ENCODE measurements at regions not wholly inside any gene's neighbourhood (a gene's known extent, or its start where the extent isn't known, plus 50 kb on each side); places are given as distances from the start of the nearest gene placed in this dataset.
"Not testable (repeated sequence)": the region's sequence is repeated elsewhere in the genome, so short reads cannot be mapped to it uniquely, and the experiment has no call there.

DNA sequence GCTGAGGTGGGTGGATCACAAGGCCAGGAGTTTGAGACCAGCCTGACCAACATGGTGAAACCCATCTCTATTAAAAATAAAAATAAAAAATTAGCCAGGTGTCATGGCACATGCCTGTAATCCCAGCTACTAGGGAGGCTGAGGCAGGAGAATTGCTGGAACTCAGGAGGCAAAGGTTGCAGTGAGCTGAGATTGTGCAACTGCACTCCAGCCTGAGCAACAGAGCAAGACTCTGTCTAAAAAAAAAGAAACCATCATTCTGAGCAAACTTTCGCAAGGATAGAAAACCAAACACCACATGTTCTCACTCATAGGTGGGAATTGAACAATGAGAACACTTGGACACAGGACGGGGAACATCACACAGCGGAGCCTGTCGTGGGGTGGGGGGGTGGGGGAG lies 126.4 kb downstream of the MPP7 start:
- not testable (repeated sequence) for H3K27me3 ChIP-seq (ENCODE audit: control insufficient read depth in 4 of 4, insufficient read depth in 4 of 4, low read length in 3 of 4); DNase-seq (ENCODE audit: low spot score); H3K9me3 ChIP-seq (ENCODE audit: control insufficient read depth in 4 of 4, low read length in 3 of 4); H3K9ac ChIP-seq (ENCODE audit: low read depth in 1 of 2, low read length in 2 of 2); H3K4me3 ChIP-seq (ENCODE audit: low read depth in 1 of 3, low read length in 3 of 3); H3K27ac ChIP-seq (ENCODE audit: low read depth in 1 of 2, low read length in 2 of 2); H3K36me3 ChIP-seq (ENCODE audit: control insufficient read depth in 4 of 4, insufficient read depth in 3 of 4, low read depth in 1 of 4, low read length in 3 of 4)
- WGBS, result 35% methylated on average over 4 of the region's 4 CpGs
- H3K4me1 ChIP-seq (ENCODE audit: control insufficient read depth in 4 of 4, insufficient read depth in 4 of 4, low read length in 3 of 4), result peaks cover 9 to 26% (median 10%) of the 10 kb centered on the region in 4 donors
- TF ChIP-seq HNF4G (IDR thresholded peaks at IDR 0.05) (peak; percentile 11), JUND (IDR thresholded peaks at IDR 0.05) (peak in 1 of 2 donors; percentile 39), RXRA (IDR thresholded peaks at IDR 0.05) (peak; percentile 21 to 34), YY1 (IDR thresholded peaks at IDR 0.05) (peak; percentile 27), RAD21 (IDR thresholded peaks at IDR 0.05) (peak in 1 of 2 donors; percentile 19), HNF4A (conservative IDR thresholded peaks at IDR 0.05) (peak; percentile 70 to 73), SP1 (IDR thresholded peaks at IDR 0.05) (peak; percentile 21)

DNA sequence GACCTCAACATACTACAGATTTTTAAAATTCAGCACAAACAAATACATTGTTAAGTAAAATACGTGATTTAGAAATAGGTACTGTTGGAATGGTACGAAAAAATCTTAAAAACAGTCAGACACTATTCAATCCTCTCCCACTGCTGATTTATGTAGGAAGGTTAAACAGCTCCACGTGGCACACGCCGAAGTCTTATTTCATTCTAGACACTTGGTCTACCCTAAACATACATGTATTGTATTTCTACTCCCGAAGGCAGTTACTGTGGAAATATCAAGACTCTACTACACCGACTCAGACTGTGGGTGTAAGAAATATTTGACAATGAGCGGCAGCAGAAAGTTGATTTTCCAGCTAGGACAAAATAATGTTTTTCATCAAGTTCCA lies 130.6 kb downstream of the MPP7 start:
- no peaks in the 10 kb centered on the region for H3K27me3 ChIP-seq (ENCODE audit: control insufficient read depth in 4 of 4, insufficient read depth in 4 of 4, low read length in 3 of 4)
- H3K9ac ChIP-seq (ENCODE audit: low read depth in 1 of 2, low read length in 2 of 2), result peak overlapping the region in 1 of 2 donors; percentile 33
- no peak overlapping the region for H3K4me3 ChIP-seq (ENCODE audit: low read depth in 1 of 3, low read length in 3 of 3)
- H3K36me3 ChIP-seq (ENCODE audit: control insufficient read depth in 4 of 4, insufficient read depth in 3 of 4, low read depth in 1 of 4, low read length in 3 of 4), result no peaks in the 10 kb centered on the region
- WGBS, result 84% methylated on average over 8 of the region's 8 CpGs
- DNase-seq (ENCODE audit: low spot score), result no peak
- H3K27ac ChIP-seq (ENCODE audit: low read depth in 1 of 2, low read length in 2 of 2), result peak overlapping the region; percentile 69 to 98
- H3K4me1 ChIP-seq (ENCODE audit: control insufficient read depth in 4 of 4, insufficient read depth in 4 of 4, low read length in 3 of 4), result peaks cover 3 to 16% (median 8%) of the 10 kb centered on the region in 4 donors
- no peaks in the 10 kb centered on the region for H3K9me3 ChIP-seq (ENCODE audit: control insufficient read depth in 4 of 4, low read length in 3 of 4)
- no peak for TF ChIP-seq FOXA2 (IDR thresholded peaks at IDR 0.05)
- TF ChIP-seq FOXA1 (IDR thresholded peaks at IDR 0.05), result no peak
- no peak for TF ChIP-seq NR2F2 (IDR thresholded peaks at IDR 0.05)
- no peak for TF ChIP-seq RXRA (IDR thresholded peaks at IDR 0.05)
- TF ChIP-seq CTCF (IDR thresholded peaks at IDR 0.05; ENCODE audit: low read depth, low read length, missing input control), result no peak
- no peak for TF ChIP-seq HNF4A (conservative IDR thresholded peaks at IDR 0.05)
- TF ChIP-seq GABPA (IDR thresholded peaks at IDR 0.05 in 1 of 2, conservative IDR thresholded peaks at IDR 0.05 in 1 of 2), result no peak
- TF ChIP-seq TAF1 (conservative IDR thresholded peaks at IDR 0.05), result no peak
- no peak for TF ChIP-seq RAD21 (IDR thresholded peaks at IDR 0.05)
- TF ChIP-seq EGR1 (IDR thresholded peaks at IDR 0.05; ENCODE audit: low read depth in 2 of 2), result no peak
- TF ChIP-seq, protein P1, sequence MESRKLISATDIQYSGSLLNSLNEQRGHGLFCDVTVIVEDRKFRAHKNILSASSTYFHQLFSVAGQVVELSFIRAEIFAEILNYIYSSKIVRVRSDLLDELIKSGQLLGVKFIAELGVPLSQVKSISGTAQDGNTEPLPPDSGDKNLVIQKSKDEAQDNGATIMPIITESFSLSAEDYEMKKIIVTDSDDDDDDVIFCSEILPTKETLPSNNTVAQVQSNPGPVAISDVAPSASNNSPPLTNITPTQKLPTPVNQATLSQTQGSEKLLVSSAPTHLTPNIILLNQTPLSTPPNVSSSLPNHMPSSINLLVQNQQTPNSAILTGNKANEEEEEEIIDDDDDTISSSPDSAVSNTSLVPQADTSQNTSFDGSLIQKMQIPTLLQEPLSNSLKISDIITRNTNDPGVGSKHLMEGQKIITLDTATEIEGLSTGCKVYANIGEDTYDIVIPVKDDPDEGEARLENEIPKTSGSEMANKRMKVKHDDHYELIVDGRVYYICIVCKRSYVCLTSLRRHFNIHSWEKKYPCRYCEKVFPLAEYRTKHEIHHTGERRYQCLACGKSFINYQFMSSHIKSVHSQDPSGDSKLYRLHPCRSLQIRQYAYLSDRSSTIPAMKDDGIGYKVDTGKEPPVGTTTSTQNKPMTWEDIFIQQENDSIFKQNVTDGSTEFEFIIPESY (IDR thresholded peaks at IDR 0.05), result no peak
- TF ChIP-seq YY1 (IDR thresholded peaks at IDR 0.05), result no peak
- no peak for TF ChIP-seq HNF4G (IDR thresholded peaks at IDR 0.05)
- TF ChIP-seq, protein P2, sequence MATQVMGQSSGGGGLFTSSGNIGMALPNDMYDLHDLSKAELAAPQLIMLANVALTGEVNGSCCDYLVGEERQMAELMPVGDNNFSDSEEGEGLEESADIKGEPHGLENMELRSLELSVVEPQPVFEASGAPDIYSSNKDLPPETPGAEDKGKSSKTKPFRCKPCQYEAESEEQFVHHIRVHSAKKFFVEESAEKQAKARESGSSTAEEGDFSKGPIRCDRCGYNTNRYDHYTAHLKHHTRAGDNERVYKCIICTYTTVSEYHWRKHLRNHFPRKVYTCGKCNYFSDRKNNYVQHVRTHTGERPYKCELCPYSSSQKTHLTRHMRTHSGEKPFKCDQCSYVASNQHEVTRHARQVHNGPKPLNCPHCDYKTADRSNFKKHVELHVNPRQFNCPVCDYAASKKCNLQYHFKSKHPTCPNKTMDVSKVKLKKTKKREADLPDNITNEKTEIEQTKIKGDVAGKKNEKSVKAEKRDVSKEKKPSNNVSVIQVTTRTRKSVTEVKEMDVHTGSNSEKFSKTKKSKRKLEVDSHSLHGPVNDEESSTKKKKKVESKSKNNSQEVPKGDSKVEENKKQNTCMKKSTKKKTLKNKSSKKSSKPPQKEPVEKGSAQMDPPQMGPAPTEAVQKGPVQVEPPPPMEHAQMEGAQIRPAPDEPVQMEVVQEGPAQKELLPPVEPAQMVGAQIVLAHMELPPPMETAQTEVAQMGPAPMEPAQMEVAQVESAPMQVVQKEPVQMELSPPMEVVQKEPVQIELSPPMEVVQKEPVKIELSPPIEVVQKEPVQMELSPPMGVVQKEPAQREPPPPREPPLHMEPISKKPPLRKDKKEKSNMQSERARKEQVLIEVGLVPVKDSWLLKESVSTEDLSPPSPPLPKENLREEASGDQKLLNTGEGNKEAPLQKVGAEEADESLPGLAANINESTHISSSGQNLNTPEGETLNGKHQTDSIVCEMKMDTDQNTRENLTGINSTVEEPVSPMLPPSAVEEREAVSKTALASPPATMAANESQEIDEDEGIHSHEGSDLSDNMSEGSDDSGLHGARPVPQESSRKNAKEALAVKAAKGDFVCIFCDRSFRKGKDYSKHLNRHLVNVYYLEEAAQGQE (IDR thresholded peaks at IDR 0.05), result no peak
- no peak for TF ChIP-seq JUND (IDR thresholded peaks at IDR 0.05)
- TF ChIP-seq, protein P3, sequence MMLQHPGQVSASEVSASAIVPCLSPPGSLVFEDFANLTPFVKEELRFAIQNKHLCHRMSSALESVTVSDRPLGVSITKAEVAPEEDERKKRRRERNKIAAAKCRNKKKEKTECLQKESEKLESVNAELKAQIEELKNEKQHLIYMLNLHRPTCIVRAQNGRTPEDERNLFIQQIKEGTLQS (IDR thresholded peaks at IDR 0.05), result no peak
- TF ChIP-seq SP1 (IDR thresholded peaks at IDR 0.05), result no peak

All from liver (tissue), 8 donors.